ENCODE measurements at regions not wholly inside any gene's neighbourhood (a gene's known extent, or its start where the extent isn't known, plus 50 kb on each side); places are given as distances from the start of the nearest gene placed in this dataset.

- TF ChIP-seq, protein P1, sequence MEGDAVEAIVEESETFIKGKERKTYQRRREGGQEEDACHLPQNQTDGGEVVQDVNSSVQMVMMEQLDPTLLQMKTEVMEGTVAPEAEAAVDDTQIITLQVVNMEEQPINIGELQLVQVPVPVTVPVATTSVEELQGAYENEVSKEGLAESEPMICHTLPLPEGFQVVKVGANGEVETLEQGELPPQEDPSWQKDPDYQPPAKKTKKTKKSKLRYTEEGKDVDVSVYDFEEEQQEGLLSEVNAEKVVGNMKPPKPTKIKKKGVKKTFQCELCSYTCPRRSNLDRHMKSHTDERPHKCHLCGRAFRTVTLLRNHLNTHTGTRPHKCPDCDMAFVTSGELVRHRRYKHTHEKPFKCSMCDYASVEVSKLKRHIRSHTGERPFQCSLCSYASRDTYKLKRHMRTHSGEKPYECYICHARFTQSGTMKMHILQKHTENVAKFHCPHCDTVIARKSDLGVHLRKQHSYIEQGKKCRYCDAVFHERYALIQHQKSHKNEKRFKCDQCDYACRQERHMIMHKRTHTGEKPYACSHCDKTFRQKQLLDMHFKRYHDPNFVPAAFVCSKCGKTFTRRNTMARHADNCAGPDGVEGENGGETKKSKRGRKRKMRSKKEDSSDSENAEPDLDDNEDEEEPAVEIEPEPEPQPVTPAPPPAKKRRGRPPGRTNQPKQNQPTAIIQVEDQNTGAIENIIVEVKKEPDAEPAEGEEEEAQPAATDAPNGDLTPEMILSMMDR (IDR thresholded peaks at IDR 0.05) = no peak
- TF ChIP-seq POLR2A (IDR thresholded peaks at IDR 0.05) = no peak
- intact Hi-C loops (cut with DNase I; ENCODE audit: low total_unique reads) = no loop called here
- DNase-seq = no peak
Measured at GRCh38 chr1:113281550-113281949, 108.8 kb upstream of the MAGI3 start.

GRCh38 chr1:113282008-113282892 is 108.1 kb upstream of the MAGI3 start:
- H3K4me1 ChIP-seq = no peaks in the 10 kb centered on the region
- 55 to 59% methylated on average over 3 of the region's 3 CpGs for WGBS, 2 donors
- intact Hi-C loops (cut with DNase I; ENCODE audit: low total_unique reads) = no loop called here

More at GRCh38 chr1:113281550-113281949, 108.8 kb upstream of the MAGI3 start:
- no peaks in the 10 kb centered on the region for H3K36me3 ChIP-seq (ENCODE audit: low read depth, missing control alignments)
- no peak overlapping the region for H3K27ac ChIP-seq
- no peaks in the 10 kb centered on the region for H3K9me3 ChIP-seq
- H3K27me3 ChIP-seq = no peaks in the 10 kb centered on the region
- no peaks in the 10 kb centered on the region for H3K4me1 ChIP-seq
- H3K4me3 ChIP-seq = no peak overlapping the region

GRCh38 chr1:113282893-113283285 is 107.4 kb upstream of the MAGI3 start:
- peak overlapping the region in 1 of 2 donors; percentile 24 for H3K4me3 ChIP-seq
- 70 to 74% methylated on average over 11 of the region's 11 CpGs for WGBS, 2 donors
- intact Hi-C loops (cut with DNase I; ENCODE audit: low total_unique reads) = no loop called here
- H3K9me3 ChIP-seq = no peaks in the 10 kb centered on the region
- H3K27ac ChIP-seq = no peak overlapping the region
- peak; percentile 64 for DNase-seq
- no peaks in the 10 kb centered on the region for H3K4me1 ChIP-seq
- no peaks in the 10 kb centered on the region for H3K36me3 ChIP-seq (ENCODE audit: low read depth, missing control alignments)
- H3K27me3 ChIP-seq = no peaks in the 10 kb centered on the region
- TF ChIP-seq POLR2A (IDR thresholded peaks at IDR 0.05) = no peak
- TF ChIP-seq, protein P1 (IDR thresholded peaks at IDR 0.05) = no peak

More at GRCh38 chr1:113282008-113282892, 108.1 kb upstream of the MAGI3 start:
- Histone ChIP-seq H3K27me3 (no peaks in the 10 kb centered on the region), H3K36me3 (ENCODE audit: low read depth, missing control alignments) (no peaks in the 10 kb centered on the region), H3K4me3 (peak overlapping the region in 1 of 2 donors; percentile 24), H3K9me3 (no peaks in the 10 kb centered on the region), H3K27ac (no peak overlapping the region)
- TF ChIP-seq, protein P1 (IDR thresholded peaks at IDR 0.05) = no peak
- TF ChIP-seq POLR2A (IDR thresholded peaks at IDR 0.05) = no peak
- no peak for DNase-seq

DNA sequence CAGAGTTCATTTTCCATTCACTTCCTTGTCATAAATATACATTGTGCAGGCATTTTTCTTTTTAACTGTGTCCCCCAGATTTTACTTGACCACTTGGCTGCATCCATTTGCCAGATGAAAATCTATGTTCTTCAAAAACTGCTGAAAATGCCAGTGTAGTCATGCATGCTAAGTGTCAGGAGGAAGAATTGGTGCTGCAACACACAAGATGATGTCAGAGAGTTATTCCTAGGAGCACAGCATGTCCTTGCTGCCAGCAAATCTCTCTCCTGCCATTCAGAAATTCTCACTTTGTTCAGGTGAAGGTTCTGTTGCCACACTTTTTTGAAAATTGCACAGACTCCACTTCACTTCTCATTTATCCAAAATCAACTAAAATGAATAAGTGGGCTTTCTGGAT is 106.4 kb upstream of the MAGI3 start:
- DNase-seq = no peak
- no peaks in the 10 kb centered on the region for H3K27me3 ChIP-seq

More for the DNA sequence above, 106.4 kb upstream of the MAGI3 start:
- no peaks in the 10 kb centered on the region for H3K9me3 ChIP-seq
- H3K27ac ChIP-seq = no peak overlapping the region
- TF ChIP-seq POLR2A (IDR thresholded peaks at IDR 0.05) = no peak
- TF ChIP-seq, protein P1 (IDR thresholded peaks at IDR 0.05) = no peak
- no peak overlapping the region for H3K4me3 ChIP-seq
- intact Hi-C loops (cut with DNase I; ENCODE audit: low total_unique reads) = no loop called here
- H3K36me3 ChIP-seq (ENCODE audit: low read depth, missing control alignments) = no peaks in the 10 kb centered on the region
- no peaks in the 10 kb centered on the region for H3K4me1 ChIP-seq

Measured in testis (tissue), 2 donors.